GM21360 (cell line): ENCODE measurements at regions not wholly inside any gene's neighbourhood (a gene's known extent, or its start where the extent isn't known, plus 50 kb on each side); places are given as distances from the start of the nearest gene placed in this dataset.
A peak's percentile ranks its signal among the peaks of the same experiment; 100 is the strongest.
"Not testable (repeated sequence)": the region's sequence is repeated elsewhere in the genome, so short reads cannot be mapped to it uniquely, and the experiment has no call there.

Source experiments
- ATAC-seq: cut with Tn5 transposase; IDR thresholded peaks from one replicate; pipeline ENCODE4 v1.9.1; 2021; ENCODE audit warnings: mild to moderate bottlenecking, moderate library complexity; ENCODE audit not compliant: unreplicated experiment

DNA sequence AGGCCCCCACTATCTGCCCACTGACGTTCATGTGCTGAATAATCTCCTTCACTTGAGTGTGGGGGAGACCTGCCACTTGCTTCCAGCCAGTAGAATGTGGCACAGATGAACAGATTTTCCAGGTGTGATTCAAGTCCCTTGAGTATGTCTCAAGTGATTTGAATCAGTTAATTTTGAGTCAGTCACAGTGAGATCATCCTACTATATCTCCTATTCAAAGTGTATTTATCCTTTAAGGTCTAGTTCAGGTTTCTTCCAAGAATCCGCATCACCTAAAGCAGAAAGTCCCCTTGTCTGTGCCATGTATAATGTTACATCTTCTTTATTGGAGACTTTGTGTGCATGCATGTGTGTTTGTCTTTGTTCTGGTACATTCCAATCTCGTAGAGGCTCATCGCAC lies 208.3 kb upstream of the DAB2 start:
- ATAC-seq, result no peak

DNA sequence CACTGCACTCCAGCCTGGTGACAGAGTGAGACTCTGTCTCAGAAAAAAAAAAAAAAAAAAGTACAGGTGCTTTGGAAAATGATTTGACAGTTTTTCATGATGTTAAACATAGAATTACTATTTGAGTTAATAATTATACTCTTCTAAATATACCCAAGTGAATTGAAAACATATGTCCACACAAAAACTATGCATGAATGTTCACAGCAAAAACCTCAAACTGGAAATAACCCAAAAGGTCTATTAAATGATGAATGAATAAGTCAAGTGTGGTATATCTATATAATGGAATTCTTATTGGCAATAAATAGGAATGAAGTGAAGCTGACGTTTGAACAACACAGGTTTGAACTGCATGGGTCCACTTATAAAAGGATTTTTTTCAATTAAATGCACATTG lies 207.2 kb upstream of the DAB2 start:
- ATAC-seq, result no peak

- no peak for ATAC-seq
These were observed 205.2 kb upstream of the DAB2 start for GRCh38 chr5:39629946-39630345.

GRCh38 chr5:39628348-39628747 lies 203.6 kb upstream of the DAB2 start:
- ATAC-seq, result no peak

DNA sequence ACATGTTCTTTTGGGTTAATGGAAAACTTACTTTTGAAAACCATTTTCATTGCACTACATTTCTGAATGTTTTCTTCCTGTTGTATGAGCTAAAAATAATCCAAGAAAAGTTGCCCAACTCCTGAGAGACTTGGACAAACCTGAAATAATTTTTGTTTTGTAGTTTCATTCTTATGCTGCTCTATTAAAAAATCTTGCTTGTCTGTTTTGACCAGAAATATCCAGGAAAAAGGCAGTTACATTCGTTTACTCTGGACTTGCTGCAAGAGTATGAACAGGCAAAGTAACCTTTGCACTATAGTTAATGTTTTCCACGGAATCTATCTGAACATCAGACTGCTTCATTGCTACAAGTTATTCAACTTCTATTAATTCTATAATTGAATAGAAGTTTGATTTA lies 200.1 kb upstream of the DAB2 start:
- no peak for ATAC-seq

GRCh38 chr5:39624268-39624886 lies 199.6 kb upstream of the DAB2 start:
- ATAC-seq, result no peak

GRCh38 chr5:39623291-39623865 lies 198.6 kb upstream of the DAB2 start:
- ATAC-seq, result no peak

DNA sequence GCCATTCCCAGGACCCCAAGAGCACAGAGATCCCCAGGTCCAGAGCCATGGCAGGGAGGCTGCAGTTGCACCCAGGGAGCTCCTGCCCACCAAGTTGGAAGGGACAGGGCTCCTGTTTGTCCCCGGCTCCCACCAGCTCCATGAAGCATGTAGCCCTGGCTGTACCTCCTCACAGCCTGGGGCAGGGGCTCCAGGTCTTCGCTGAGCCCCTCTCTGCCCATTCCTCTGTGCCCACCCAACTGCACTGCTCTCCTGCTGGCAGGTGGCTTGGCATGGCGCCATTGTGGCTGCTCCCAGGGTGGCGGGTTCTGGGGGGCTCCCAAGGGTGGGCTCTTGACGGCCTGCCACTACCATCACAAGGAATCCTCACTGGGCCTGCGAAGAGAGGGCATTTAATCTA lies 197.5 kb upstream of the DAB2 start:
- no peak for ATAC-seq

DNA sequence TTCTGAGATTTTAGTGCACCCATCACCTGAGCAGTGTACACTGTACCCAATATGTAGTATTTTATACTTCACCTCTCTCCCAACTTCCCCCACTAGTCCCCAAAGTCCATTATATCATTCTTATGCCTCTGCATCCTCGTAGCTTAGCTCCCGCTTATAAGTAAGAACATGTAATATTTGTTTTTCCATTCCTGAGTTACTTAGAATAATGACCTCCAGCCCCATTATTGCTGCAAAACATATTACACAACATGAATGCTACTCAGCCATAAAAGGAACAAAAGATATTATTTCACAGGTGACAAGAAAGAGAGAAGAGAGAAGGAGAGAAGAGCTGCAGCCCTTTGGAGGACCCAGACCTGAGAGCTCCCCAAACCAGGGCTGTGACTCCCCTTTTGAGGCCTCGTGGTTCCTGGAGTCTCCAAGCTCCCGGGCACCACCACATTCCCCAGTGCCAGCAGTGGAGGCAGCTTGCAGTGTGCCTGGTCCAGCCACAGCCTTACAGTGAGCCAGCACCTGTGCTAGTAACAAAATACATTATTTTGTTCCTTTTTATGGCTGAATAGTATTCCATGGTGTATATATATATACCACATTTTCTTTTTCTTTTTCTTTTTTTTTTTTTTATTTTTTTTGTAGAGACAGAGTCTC lies 194.5 kb upstream of the DAB2 start:
- no peak for ATAC-seq

DNA sequence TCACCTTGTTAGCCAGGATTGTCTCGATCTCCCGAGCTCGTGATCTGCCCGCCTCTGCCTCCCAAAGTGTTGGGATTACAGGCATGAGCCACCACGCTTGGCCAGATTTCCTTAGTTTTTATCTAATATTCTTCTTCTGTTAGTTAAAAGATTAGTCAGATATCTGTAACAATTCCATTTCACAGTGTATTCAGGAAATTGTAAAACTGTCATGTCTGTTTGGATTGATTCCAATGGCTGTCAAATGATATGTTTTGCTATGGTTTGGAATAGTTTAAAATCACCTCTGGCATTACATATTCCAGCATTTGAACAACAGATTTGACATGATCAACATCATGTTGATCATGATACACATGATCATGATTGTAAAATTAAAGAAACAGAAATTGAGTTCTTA lies 193.6 kb upstream of the DAB2 start:
- no peak for ATAC-seq

DNA sequence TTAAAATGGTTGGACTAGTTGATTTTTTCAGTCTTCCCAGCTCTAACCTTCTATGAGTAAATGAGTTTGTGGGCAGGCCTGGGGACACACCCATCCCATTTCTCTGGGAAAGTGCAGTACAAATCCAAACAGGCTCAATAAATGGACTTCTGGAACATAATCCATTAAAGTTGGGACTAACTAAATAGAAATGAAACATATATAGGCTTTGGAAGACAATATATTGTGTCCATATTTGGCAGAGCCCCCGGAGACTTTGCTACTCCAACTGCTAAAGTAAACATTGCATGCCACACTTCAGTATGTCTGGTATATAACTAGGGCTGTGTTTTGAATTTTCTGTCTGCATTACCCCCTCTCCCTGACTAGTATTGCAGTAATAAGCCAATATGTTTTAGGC lies 191.4 kb upstream of the DAB2 start:
- no peak for ATAC-seq

GRCh38 chr5:39611076-39611475 lies 186.3 kb upstream of the DAB2 start:
- not testable (repeated sequence) for ATAC-seq

DNA sequence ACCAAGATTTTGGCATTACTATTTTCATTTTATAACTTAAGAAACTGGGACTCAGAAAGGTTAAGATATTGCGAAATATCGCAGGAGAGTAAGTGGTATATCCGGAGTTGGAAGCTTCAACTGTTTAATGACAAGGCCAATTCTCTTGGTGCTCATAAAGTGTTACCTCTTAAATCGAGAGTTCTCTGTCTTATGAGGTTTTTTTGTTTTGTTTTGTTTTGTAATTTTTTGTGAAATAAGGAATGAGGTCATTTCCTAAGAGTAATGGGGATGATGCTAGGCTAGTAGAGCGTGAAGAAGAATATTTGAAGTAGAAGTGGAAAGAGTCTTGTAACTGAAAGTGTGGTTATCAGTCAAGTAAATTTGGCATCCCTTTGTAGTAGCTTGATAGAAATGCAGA lies 183.2 kb upstream of the DAB2 start:
- ATAC-seq, result peak; percentile 86

- ATAC-seq, result no peak
These were observed 181.8 kb upstream of the DAB2 start for GRCh38 chr5:39606591-39606990.

- no peak for ATAC-seq
These were observed 181.1 kb upstream of the DAB2 start for GRCh38 chr5:39605588-39606575.

DNA sequence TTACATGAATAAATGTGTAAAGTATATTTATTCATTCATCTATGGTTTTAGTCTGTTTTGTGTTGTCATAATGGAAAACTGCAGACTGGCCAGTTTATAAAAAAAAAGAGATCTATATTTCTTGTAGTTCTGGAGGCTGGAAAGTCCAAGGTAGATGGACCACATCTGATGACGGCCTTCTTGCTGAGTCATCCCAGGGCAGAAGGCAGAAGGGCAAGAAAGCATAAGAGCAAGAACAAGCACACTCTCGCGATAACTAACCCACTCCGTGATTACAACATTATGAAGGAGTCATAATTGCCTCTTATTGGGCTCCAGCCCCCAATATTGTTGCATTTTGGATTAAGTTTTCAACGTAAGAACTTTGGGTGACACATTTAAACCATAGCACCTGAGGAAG lies 180.4 kb upstream of the DAB2 start:
- ATAC-seq, result no peak

- ATAC-seq, result no peak
These were observed 179.7 kb upstream of the DAB2 start for GRCh38 chr5:39604491-39604890.

- no peak for ATAC-seq
These were observed 175.1 kb upstream of the DAB2 start for GRCh38 chr5:39599721-39600431.

DNA sequence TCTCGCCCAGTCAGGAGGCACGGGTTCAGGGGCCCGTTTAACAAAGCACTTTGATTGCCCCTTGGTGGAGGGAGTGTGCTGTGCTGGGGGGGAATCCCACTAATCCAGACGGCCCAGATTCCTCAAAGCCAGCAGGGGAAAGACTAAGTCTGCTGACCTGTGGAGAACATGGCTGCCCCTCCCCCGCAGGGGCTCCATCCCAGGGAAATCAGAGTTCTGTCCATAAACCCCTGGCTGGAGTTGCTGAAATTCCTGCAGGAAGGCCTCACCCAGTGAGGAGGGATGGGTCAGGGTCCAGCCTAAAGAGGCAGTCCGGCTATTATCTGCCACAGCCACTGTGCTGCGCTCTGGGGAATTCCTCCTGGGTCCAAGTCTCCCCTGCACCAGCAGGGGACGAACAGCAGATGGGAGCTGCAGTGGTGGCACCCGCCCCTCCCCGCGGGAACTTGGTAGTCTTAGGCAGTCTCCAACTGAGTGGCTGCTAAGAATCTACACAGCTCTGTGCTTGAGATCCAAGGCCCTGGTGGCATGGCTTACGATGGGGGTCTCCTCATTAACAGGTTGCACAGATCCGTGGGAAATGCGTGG lies 174.0 kb upstream of the DAB2 start:
- no peak for ATAC-seq

- no peak for ATAC-seq
These were observed 163.4 kb upstream of the DAB2 start for GRCh38 chr5:39588179-39588578.
